ENCODE measurements at regions not wholly inside any gene's neighbourhood (a gene's known extent, or its start where the extent isn't known, plus 50 kb on each side); places are given as distances from the start of the nearest gene placed in this dataset.

- H3K4me3 Mint-ChIP-seq: no peak overlapping the region
- ATAC-seq (ENCODE audit: low read depth) (no peak), DNase-seq (no peak)
- 79% methylated on average over 5 of the region's 8 CpGs for WGBS (ENCODE audit: insufficient coverage)
- Histone ChIP-seq H2AFZ (ENCODE audit: insufficient read depth, low read depth, low read length, poor library complexity, severe bottlenecking) (no peak overlapping the region), H3K79me2 (ENCODE audit: control insufficient read depth, insufficient read depth, low read length) (no peaks in the 10 kb centered on the region), H4K20me1 (ENCODE audit: control insufficient read depth, insufficient read depth, low read length, poor library complexity, severe bottlenecking) (no peaks in the 10 kb centered on the region), H3K27me3 (replicated peaks in 1 of 4; ENCODE audit: control extremely low read depth in 1 of 4, control insufficient read depth in 3 of 4, insufficient read depth in 4 of 4, low read length in 3 of 4) (peaks cover 0 to 6% (median 0%) of the 10 kb centered on the region in 4 experiments), H3K9me3 (ENCODE audit: control extremely low read depth in 1 of 3, control insufficient read depth in 2 of 3, insufficient read depth in 1 of 3, low read length in 2 of 3) (no peaks in the 10 kb centered on the region), H3K4me1 (ENCODE audit: control insufficient read depth in 2 of 2, insufficient read depth in 2 of 2, low read length in 2 of 2) (no peaks in the 10 kb centered on the region), H3K9ac (ENCODE audit: low read length) (no peak overlapping the region), H3K27ac (ENCODE audit: low read length in 2 of 2) (no peak overlapping the region), H3K4me2 (replicated peaks; ENCODE audit: low read depth, low read length, poor library complexity, severe bottlenecking) (no peak overlapping the region), H3K36me3 (replicated peaks in 1 of 2; ENCODE audit: control extremely low read depth in 1 of 2, control insufficient read depth in 1 of 2, extremely low read depth in 1 of 2, insufficient read depth in 2 of 2, low read length in 1 of 2) (no peaks in the 10 kb centered on the region), H3K4me3 (ENCODE audit: control extremely low read depth in 1 of 5, extremely low read depth in 1 of 5, insufficient read depth in 1 of 5, low read depth in 2 of 5, low read length in 4 of 5) (no peak overlapping the region)
- intact Hi-C loops (cut with micrococcal nuclease): no loop called here
- TF ChIP-seq EZH2 (IDR thresholded peaks at IDR 0.05; ENCODE audit: borderline replicate concordance, insufficient read depth, low read depth, low read length, poor library complexity, severe bottlenecking): no peak
- no peak for TF ChIP-seq CTCF (IDR thresholded peaks at IDR 0.05)
- CTCF ChIA-PET: no interaction called here
- POLR2A ChIA-PET: no interaction called here
- H3K4me1 Mint-ChIP-seq: no peaks in the 10 kb centered on the region
- no peaks in the 10 kb centered on the region for H3K9me3 Mint-ChIP-seq (ENCODE audit: insufficient read depth)
- no peak overlapping the region for H3K27ac Mint-ChIP-seq
- H3K27me3 Mint-ChIP-seq: peaks cover 20% of the 10 kb centered on the region
These were observed 89.2 kb downstream of the RIPK4 start for GRCh38 chr21:41677671-41678015.

GRCh38 chr21:41676198-41676597 is 90.7 kb downstream of the RIPK4 start:
- H3K79me2 ChIP-seq (ENCODE audit: control insufficient read depth, insufficient read depth, low read length): no peaks in the 10 kb centered on the region
- peaks cover 0 to 6% (median 0%) of the 10 kb centered on the region in 4 experiments for H3K27me3 ChIP-seq (replicated peaks in 1 of 4; ENCODE audit: control extremely low read depth in 1 of 4, control insufficient read depth in 3 of 4, insufficient read depth in 4 of 4, low read length in 3 of 4)
- WGBS (ENCODE audit: insufficient coverage): no CpG with 5 or more reads among the region's 3 CpGs
- DNase-seq: no peak
- Mint-ChIP-seq H3K4me1 (no peaks in the 10 kb centered on the region), H3K27me3 (peaks cover 22% of the 10 kb centered on the region), H3K27ac (no peak overlapping the region), H3K9me3 (ENCODE audit: insufficient read depth) (no peaks in the 10 kb centered on the region), H3K4me3 (no peak overlapping the region)
- no peaks in the 10 kb centered on the region for H3K9me3 ChIP-seq (ENCODE audit: control extremely low read depth in 1 of 3, control insufficient read depth in 2 of 3, insufficient read depth in 1 of 3, low read length in 2 of 3)
- H3K27ac ChIP-seq (ENCODE audit: low read length in 2 of 2): no peak overlapping the region
- TF ChIP-seq EZH2 (IDR thresholded peaks at IDR 0.05; ENCODE audit: borderline replicate concordance, insufficient read depth, low read depth, low read length, poor library complexity, severe bottlenecking): no peak
- no peak for TF ChIP-seq CTCF (IDR thresholded peaks at IDR 0.05)
- H3K36me3 ChIP-seq (replicated peaks in 1 of 2; ENCODE audit: control extremely low read depth in 1 of 2, control insufficient read depth in 1 of 2, extremely low read depth in 1 of 2, insufficient read depth in 2 of 2, low read length in 1 of 2): no peaks in the 10 kb centered on the region
- ATAC-seq (ENCODE audit: low read depth): no peak
- ChIA-PET POLR2A (no interaction called here), CTCF (no interaction called here)
- no peak overlapping the region for H3K4me3 ChIP-seq (ENCODE audit: control extremely low read depth in 1 of 5, extremely low read depth in 1 of 5, insufficient read depth in 1 of 5, low read depth in 2 of 5, low read length in 4 of 5)
- intact Hi-C loops (cut with micrococcal nuclease): no loop called here
- no peaks in the 10 kb centered on the region for H3K4me1 ChIP-seq (ENCODE audit: control insufficient read depth in 2 of 2, insufficient read depth in 2 of 2, low read length in 2 of 2)
- H2AFZ ChIP-seq (ENCODE audit: insufficient read depth, low read depth, low read length, poor library complexity, severe bottlenecking): no peak overlapping the region
- H3K9ac ChIP-seq (ENCODE audit: low read length): no peak overlapping the region
- no peaks in the 10 kb centered on the region for H4K20me1 ChIP-seq (ENCODE audit: control insufficient read depth, insufficient read depth, low read length, poor library complexity, severe bottlenecking)
- no peak overlapping the region for H3K4me2 ChIP-seq (replicated peaks; ENCODE audit: low read depth, low read length, poor library complexity, severe bottlenecking)
